Fibroblast of lung (primary cell): ENCODE measurements at regions not wholly inside any gene's neighbourhood (a gene's known extent, or its start where the extent isn't known, plus 50 kb on each side); places are given as distances from the start of the nearest gene placed in this dataset.

Source experiments
- DNase-seq, 2 donors: peaks; one replicate each; pipeline versions ENCODE4 v3.0.0 to v3.0.0-alpha.2; 2010; ENCODE audit warnings: low read depth in 2 of 2
- H2AFZ ChIP-seq: 2 replicates; pipeline ENCODE4 v1.5.1; 2012; ENCODE audit warnings: low read length, control low read depth, inconsistent platforms
- H3K27ac ChIP-seq: 2 replicates; pipeline ENCODE4 v1.5.1; 2011; ENCODE audit warnings: low read length, control low read depth; ENCODE audit not compliant: insufficient read depth
- H3K27me3 ChIP-seq: 2 replicates; pipeline ENCODE4 v1.5.1; 2011; ENCODE audit warnings: mild to moderate bottlenecking, low read length; ENCODE audit not compliant: control insufficient read depth, insufficient read depth
- H3K36me3 ChIP-seq: 2 replicates; pipeline ENCODE4 v1.5.1; 2011; ENCODE audit warnings: low read length; ENCODE audit not compliant: control insufficient read depth, insufficient read depth
- H3K4me1 ChIP-seq: 2 replicates; pipeline ENCODE4 v1.5.1; 2011; ENCODE audit warnings: low read length; ENCODE audit not compliant: control insufficient read depth, insufficient read depth; ENCODE audit errors: extremely low read depth
- H3K4me2 ChIP-seq: 2 replicates; pipeline ENCODE4 v1.5.1; 2011; ENCODE audit warnings: low read length, control low read depth; ENCODE audit not compliant: insufficient read depth; ENCODE audit errors: extremely low read depth
- H3K4me3 ChIP-seq, 4 experiments: fragments of 200-600 bp in 1 of 4; sonication (generic) in 1 of 4; replicated peaks in 1 of 4; 2 replicates each; pipeline ENCODE4 v1.5.1; 2011 to 2016; ENCODE audit warnings: low read length in 4 of 4, low read depth in 3 of 4, mild to moderate bottlenecking in 3 of 4, control low read depth in 2 of 4, inconsistent platforms in 1 of 4, mixed read lengths in 1 of 4; ENCODE audit not compliant: insufficient read depth in 1 of 4; ENCODE audit errors: control extremely low read depth in 1 of 4
- H3K79me2 ChIP-seq: 2 replicates; pipeline ENCODE4 v1.5.1; 2012; ENCODE audit warnings: mild to moderate bottlenecking, low read length, inconsistent platforms; ENCODE audit not compliant: control insufficient read depth, insufficient read depth
- H3K9ac ChIP-seq: 2 replicates; pipeline ENCODE4 v1.5.1; 2011; ENCODE audit warnings: mild to moderate bottlenecking, low read length, control low read depth; ENCODE audit not compliant: insufficient read depth
- H3K9me3 ChIP-seq: 2 replicates; pipeline ENCODE4 v1.5.1; 2012; ENCODE audit warnings: low read depth, low read length; ENCODE audit not compliant: control insufficient read depth, insufficient read depth
- H4K20me1 ChIP-seq: 2 replicates; pipeline ENCODE4 v1.5.1; 2011; ENCODE audit warnings: low read length; ENCODE audit not compliant: control insufficient read depth, insufficient read depth; ENCODE audit errors: extremely low read depth
- EZH2 ChIP-seq: IDR thresholded peaks from 2 replicates; pipeline ENCODE4 v1.5.1; 2012; ENCODE audit warnings: low read length, control low read depth, mild to moderate bottlenecking; ENCODE audit errors: missing control alignments
- TF ChIP-seq, protein P1 (sequence below), 2 donors: IDR thresholded peaks in 1 of 2; conservative IDR thresholded peaks in 1 of 2; 1 replicate in 1 of 2; 2 replicates in 1 of 2; pipeline ENCODE4 v1.5.1; 2011 to 2012; ENCODE audit warnings: low read length in 2 of 2, control low read depth in 1 of 2, inconsistent platforms in 1 of 2, low read depth in 1 of 2, mild to moderate bottlenecking in 1 of 2

DNA sequence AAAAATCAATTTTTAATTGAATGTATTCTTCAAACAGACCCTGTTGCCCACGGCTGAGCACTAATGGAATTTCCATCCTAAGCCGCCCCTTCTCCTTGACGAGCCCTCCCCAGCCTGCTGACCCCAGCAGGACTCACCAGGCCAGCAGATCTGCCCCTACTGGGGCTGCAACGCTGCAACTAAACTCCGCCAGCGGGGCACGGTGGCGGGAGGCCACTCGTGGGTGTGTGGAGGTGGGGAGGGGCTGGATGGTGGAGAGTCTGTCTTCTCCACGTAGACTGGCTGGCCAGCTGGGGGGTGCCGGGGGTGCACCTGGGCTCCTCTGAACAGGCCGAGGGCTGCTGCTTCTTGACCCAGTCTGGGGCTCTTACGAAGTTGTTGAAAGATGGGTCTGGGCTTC, 67.8 kb downstream of the ENGASE start:
- H3K79me2 ChIP-seq: no peaks in the 10 kb centered on the region
- peaks cover 3% of the 10 kb centered on the region for H3K27me3 ChIP-seq
- no peak overlapping the region for H3K4me3 ChIP-seq
- H3K9me3 ChIP-seq: no peaks in the 10 kb centered on the region
- no peaks in the 10 kb centered on the region for H3K36me3 ChIP-seq
- no peak overlapping the region for H3K4me2 ChIP-seq
- no peak for TF ChIP-seq EZH2
- no peak for DNase-seq
- no peaks in the 10 kb centered on the region for H3K4me1 ChIP-seq
- H3K9ac ChIP-seq: no peak overlapping the region
- no peak overlapping the region for H2AFZ ChIP-seq
- H4K20me1 ChIP-seq: no peaks in the 10 kb centered on the region
- no peak overlapping the region for H3K27ac ChIP-seq

GRCh38 chr17:79141578-79142355, 67.1 kb downstream of the ENGASE start:
- H3K4me1 ChIP-seq: no peaks in the 10 kb centered on the region
- no peaks in the 10 kb centered on the region for H3K79me2 ChIP-seq
- H3K27me3 ChIP-seq: peaks cover 3% of the 10 kb centered on the region
- DNase-seq: no peak
- no peaks in the 10 kb centered on the region for H4K20me1 ChIP-seq
- H3K36me3 ChIP-seq: no peaks in the 10 kb centered on the region
- no peak overlapping the region for H3K27ac ChIP-seq
- TF ChIP-seq EZH2: no peak
- TF ChIP-seq, protein P1, sequence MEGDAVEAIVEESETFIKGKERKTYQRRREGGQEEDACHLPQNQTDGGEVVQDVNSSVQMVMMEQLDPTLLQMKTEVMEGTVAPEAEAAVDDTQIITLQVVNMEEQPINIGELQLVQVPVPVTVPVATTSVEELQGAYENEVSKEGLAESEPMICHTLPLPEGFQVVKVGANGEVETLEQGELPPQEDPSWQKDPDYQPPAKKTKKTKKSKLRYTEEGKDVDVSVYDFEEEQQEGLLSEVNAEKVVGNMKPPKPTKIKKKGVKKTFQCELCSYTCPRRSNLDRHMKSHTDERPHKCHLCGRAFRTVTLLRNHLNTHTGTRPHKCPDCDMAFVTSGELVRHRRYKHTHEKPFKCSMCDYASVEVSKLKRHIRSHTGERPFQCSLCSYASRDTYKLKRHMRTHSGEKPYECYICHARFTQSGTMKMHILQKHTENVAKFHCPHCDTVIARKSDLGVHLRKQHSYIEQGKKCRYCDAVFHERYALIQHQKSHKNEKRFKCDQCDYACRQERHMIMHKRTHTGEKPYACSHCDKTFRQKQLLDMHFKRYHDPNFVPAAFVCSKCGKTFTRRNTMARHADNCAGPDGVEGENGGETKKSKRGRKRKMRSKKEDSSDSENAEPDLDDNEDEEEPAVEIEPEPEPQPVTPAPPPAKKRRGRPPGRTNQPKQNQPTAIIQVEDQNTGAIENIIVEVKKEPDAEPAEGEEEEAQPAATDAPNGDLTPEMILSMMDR (conservative IDR thresholded peaks at IDR 0.05 in 1 of 2, IDR thresholded peaks at IDR 0.05 in 1 of 2; ENCODE audit: low read depth in 1 of 2, low read length in 2 of 2): no peak
- no peaks in the 10 kb centered on the region for H3K9me3 ChIP-seq
- no peak overlapping the region for H3K4me3 ChIP-seq
- H2AFZ ChIP-seq: no peak overlapping the region
- H3K4me2 ChIP-seq: no peak overlapping the region
- H3K9ac ChIP-seq: no peak overlapping the region

DNA sequence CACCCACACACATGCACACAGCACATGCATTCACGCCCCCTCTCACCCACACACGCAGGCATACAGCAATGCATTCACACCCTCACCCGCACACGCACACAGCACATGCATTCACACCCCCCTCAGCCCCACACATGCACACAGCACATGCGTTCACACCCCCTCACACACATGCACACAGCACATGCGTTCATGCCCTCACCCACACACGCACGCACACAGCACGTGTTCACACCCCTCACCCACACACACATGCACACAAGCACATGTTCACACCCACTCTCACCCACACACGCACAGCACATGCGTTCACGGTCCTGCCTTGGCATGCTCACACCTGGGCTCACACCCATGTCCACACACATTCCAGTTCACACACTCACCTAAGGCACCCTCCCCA, 64.2 kb downstream of the ENGASE start:
- Histone ChIP-seq H3K79me2 (no peaks in the 10 kb centered on the region), H2AFZ (no peak overlapping the region), H3K36me3 (no peaks in the 10 kb centered on the region), H3K27me3 (peaks cover 3% of the 10 kb centered on the region), H3K9me3 (no peaks in the 10 kb centered on the region), H3K27ac (no peak overlapping the region), H4K20me1 (no peaks in the 10 kb centered on the region), H3K4me3 (no peak overlapping the region), H3K4me1 (no peaks in the 10 kb centered on the region), H3K9ac (no peak overlapping the region), H3K4me2 (no peak overlapping the region)
- DNase-seq: no peak
- TF ChIP-seq, protein P1 (conservative IDR thresholded peaks at IDR 0.05 in 1 of 2, IDR thresholded peaks at IDR 0.05 in 1 of 2; ENCODE audit: low read depth in 1 of 2, low read length in 2 of 2): no peak
- no peak for TF ChIP-seq EZH2
